H9 (cell line): ENCODE measurements at regions not wholly inside any gene's neighbourhood (a gene's known extent, or its start where the extent isn't known, plus 50 kb on each side); places are given as distances from the start of the nearest gene placed in this dataset.

Source experiments
- DNase-seq: peaks from one replicate; pipeline ENCODE4 v3.0.0-alpha.2; 2017
- H2AFZ ChIP-seq: one replicate; pipeline ENCODE4 v1.6.1; 2013; ENCODE audit warnings: mild to moderate bottlenecking, low read length, control low read depth, moderate library complexity
- H2AK5ac ChIP-seq: 2 replicates; pipeline ENCODE4 v1.6.1; 2013; ENCODE audit warnings: low read length, control low read depth, mixed read lengths; ENCODE audit not compliant: insufficient read length
- H2BK120ac ChIP-seq: one replicate; pipeline ENCODE4 v1.6.1; 2013; ENCODE audit warnings: low read depth, mild to moderate bottlenecking, low read length, control low read depth, inconsistent platforms; ENCODE audit not compliant: poor library complexity, severe bottlenecking
- H2BK12ac ChIP-seq: 2 replicates; pipeline ENCODE4 v1.6.1; 2013; ENCODE audit warnings: low read length, control low read depth, mixed read lengths, low read depth; ENCODE audit not compliant: insufficient read length
- H2BK15ac ChIP-seq: 2 replicates; pipeline ENCODE4 v1.6.1; 2013; ENCODE audit warnings: low read depth, low read length, control low read depth
- H2BK20ac ChIP-seq: one replicate; pipeline ENCODE4 v1.6.1; 2013; ENCODE audit warnings: low read depth, mild to moderate bottlenecking, low read length, control low read depth, inconsistent platforms; ENCODE audit not compliant: poor library complexity, severe bottlenecking
- H2BK5ac ChIP-seq: 2 replicates; pipeline ENCODE4 v1.6.1; 2013; ENCODE audit warnings: low read length, control low read depth, mixed read lengths; ENCODE audit not compliant: insufficient read length
- H3K14ac ChIP-seq: 2 replicates; pipeline ENCODE4 v1.6.1; 2013; ENCODE audit warnings: low read length, control low read depth; ENCODE audit not compliant: insufficient read depth
- H3K18ac ChIP-seq: 2 replicates; pipeline ENCODE4 v1.6.1; 2013; ENCODE audit warnings: low read depth, mild to moderate bottlenecking, mixed read lengths, low read length, control low read depth; ENCODE audit not compliant: insufficient read length
- H3K23ac ChIP-seq: 2 replicates; pipeline ENCODE4 v1.6.1; 2013; ENCODE audit warnings: low read length, control low read depth, mixed read lengths, low read depth; ENCODE audit not compliant: insufficient read length
- H3K23me2 ChIP-seq: 2 replicates; pipeline ENCODE4 v1.6.1; 2013; ENCODE audit warnings: low read depth, mild to moderate bottlenecking, mixed read lengths, low read length, control low read depth; ENCODE audit not compliant: insufficient read length, poor library complexity, severe bottlenecking
- H3K27ac ChIP-seq: 2 replicates; pipeline ENCODE4 v1.5.1; 2013; ENCODE audit warnings: low read length, control low read depth, mixed read lengths, low read depth; ENCODE audit not compliant: insufficient read length
- H3K27me3 ChIP-seq: 2 replicates; pipeline ENCODE4 v1.6.1; 2013; ENCODE audit warnings: low read length, control low read depth, inconsistent platforms; ENCODE audit not compliant: insufficient read depth
- H3K4ac ChIP-seq: 2 replicates; pipeline ENCODE4 v1.6.1; 2013; ENCODE audit warnings: low read depth, mild to moderate bottlenecking, control low read depth, inconsistent platforms, low read length, moderate library complexity
- H3K4me1 ChIP-seq: 2 replicates; pipeline ENCODE4 v1.6.1; 2013; ENCODE audit warnings: low read length, control low read depth, inconsistent platforms; ENCODE audit not compliant: insufficient read depth
- H3K4me2 ChIP-seq: 2 replicates; pipeline ENCODE4 v1.6.1; 2013; ENCODE audit warnings: low read length, control low read depth, mixed read lengths; ENCODE audit not compliant: insufficient read length, insufficient read depth
- H3K56ac ChIP-seq: 2 replicates; pipeline ENCODE4 v1.6.1; 2013; ENCODE audit warnings: low read depth, mild to moderate bottlenecking, mixed read lengths, low read length, control low read depth; ENCODE audit not compliant: insufficient read length
- H3K79me1 ChIP-seq: 2 replicates; pipeline ENCODE4 v1.6.1; 2013; ENCODE audit warnings: low read depth, mild to moderate bottlenecking, moderate library complexity, low read length, control low read depth, inconsistent platforms; ENCODE audit not compliant: insufficient read depth, poor library complexity, severe bottlenecking
- H3K79me2 ChIP-seq: 2 replicates; pipeline ENCODE4 v1.6.1; 2013; ENCODE audit warnings: low read length, control low read depth, inconsistent platforms; ENCODE audit not compliant: insufficient read depth
- H3K9ac ChIP-seq: 2 replicates; pipeline ENCODE4 v1.6.1; 2013; ENCODE audit warnings: low read length, control low read depth, mixed read lengths; ENCODE audit not compliant: insufficient read length; ENCODE audit errors: extremely low read depth
- H3K9me3 ChIP-seq: one replicate; pipeline ENCODE4 v1.6.1; 2013; ENCODE audit warnings: low read depth, low read length, inconsistent platforms; ENCODE audit not compliant: control insufficient read depth
- H3T11ph ChIP-seq: one replicate; pipeline ENCODE4 v1.6.1; 2013; ENCODE audit warnings: mild to moderate bottlenecking, low read length, control low read depth, inconsistent platforms
- H4K20me1 ChIP-seq: one replicate; pipeline ENCODE4 v1.6.1; 2013; ENCODE audit not compliant: control insufficient read depth, insufficient read length, insufficient read depth
- H4K5ac ChIP-seq: 2 replicates; pipeline ENCODE4 v1.6.1; 2013; ENCODE audit warnings: low read depth, mild to moderate bottlenecking, mixed read lengths, low read length, control low read depth; ENCODE audit not compliant: insufficient read length
- H4K8ac ChIP-seq: replicated peaks from 2 replicates; pipeline ENCODE4 v1.6.1; 2013; ENCODE audit warnings: low read length, control low read depth, mixed read lengths, low read depth; ENCODE audit not compliant: insufficient read length
- H4K91ac ChIP-seq: 2 replicates; pipeline ENCODE4 v1.6.1; 2013; ENCODE audit warnings: low read depth, mild to moderate bottlenecking, moderate library complexity, mixed read lengths, low read length, control low read depth; ENCODE audit not compliant: insufficient read length
- H3K27ac Mint-ChIP-seq, 3 experiments: 2 replicates in 2 of 3; 3 replicates in 1 of 3; pipeline ENCODE4 v1.8.0; 2020 to 2021; ENCODE audit warnings: mixed read lengths in 3 of 3, mild to moderate bottlenecking in 1 of 3, moderate library complexity in 1 of 3
- H3K27me3 Mint-ChIP-seq: 2 replicates; pipeline ENCODE4 v1.8.0; 2021; ENCODE audit warnings: low read depth, mild to moderate bottlenecking, moderate library complexity, mixed read lengths
- H3K36me3 Mint-ChIP-seq, 3 experiments: 2 replicates in 2 of 3; 3 replicates in 1 of 3; pipeline ENCODE4 v1.8.0; 2020 to 2021; ENCODE audit warnings: low read depth in 3 of 3, mixed read lengths in 3 of 3; ENCODE audit not compliant: insufficient read depth in 1 of 3
- H3K4me1 Mint-ChIP-seq, 2 experiments: 2 replicates each; pipeline ENCODE4 v1.8.0; 2020; ENCODE audit warnings: mixed read lengths in 2 of 2
- H3K4me3 Mint-ChIP-seq, 2 experiments: 2 replicates in 1 of 2; 3 replicates in 1 of 2; pipeline ENCODE4 v1.8.0; 2020 to 2021; ENCODE audit warnings: mild to moderate bottlenecking in 2 of 2, mixed read lengths in 2 of 2, moderate library complexity in 1 of 2
- H3K9me3 Mint-ChIP-seq, 2 experiments: 2 replicates in 1 of 2; 3 replicates in 1 of 2; pipeline ENCODE4 v1.8.0; 2020; ENCODE audit warnings: mild to moderate bottlenecking in 2 of 2, mixed read lengths in 2 of 2, moderate library complexity in 1 of 2
- CTCF ChIP-seq: fragments of 200-600 bp; sonication (generic); conservative IDR thresholded peaks from 3 replicates; pipeline ENCODE4 v1.8.0; 2021; ENCODE audit warnings: antibody characterized with exemption, mild to moderate bottlenecking
- WGBS: extraction: QIAGEN DNeasy Blood & Tissue Kit; methylation state at CpG from one replicate; pipeline ENCODE4 v1.1.7; 2013; ENCODE audit warnings: missing lambda C conversion rate, low lambda C conversion rate, mixed read lengths; ENCODE audit not compliant: insufficient read length; ENCODE audit errors: extremely low coverage; 5-methylcytosine and 5-hydroxymethylcytosine counted together

- no CpG with 5 or more reads among the region's 2 CpGs for WGBS
- H3K23me2 ChIP-seq = no peaks in the 10 kb centered on the region
- H3K9me3 Mint-ChIP-seq = peaks cover 35 to 46% of the 10 kb centered on the region in 2 experiments
- H4K8ac ChIP-seq = no peak overlapping the region
- no peak overlapping the region for H2BK12ac ChIP-seq
- H2BK120ac ChIP-seq = no peak overlapping the region
- no peaks in the 10 kb centered on the region; the same call in 1 of the 2 replicates for H3K4me1 ChIP-seq
- no peak overlapping the region for H4K91ac ChIP-seq
- no peak overlapping the region for H3K27ac ChIP-seq
- H3K9me3 ChIP-seq = peaks cover 11% of the 10 kb centered on the region
- no peak overlapping the region for H3K18ac ChIP-seq
- peaks cover 6 to 17% (median 16%) of the 10 kb centered on the region in 3 experiments; a peak in 6 of 7 replicates for H3K36me3 Mint-ChIP-seq
- H3K27me3 ChIP-seq = no peaks in the 10 kb centered on the region
- H2BK20ac ChIP-seq = no peak overlapping the region
- H3K4me2 ChIP-seq = no peak overlapping the region
- H3K79me2 ChIP-seq = no peaks in the 10 kb centered on the region
- no peaks in the 10 kb centered on the region for H3K79me1 ChIP-seq
- H3K27ac Mint-ChIP-seq = no peak overlapping the region
- H4K5ac ChIP-seq = no peak overlapping the region
- no peak overlapping the region for H2BK5ac ChIP-seq
- H2AK5ac ChIP-seq = no peak overlapping the region
- no peak overlapping the region for H2BK15ac ChIP-seq
- H3T11ph ChIP-seq = no peak overlapping the region
- no peaks in the 10 kb centered on the region for H3K27me3 Mint-ChIP-seq
- no peak overlapping the region for H3K23ac ChIP-seq
- TF ChIP-seq CTCF = no peak
- H3K4ac ChIP-seq = no peak overlapping the region
- H4K20me1 ChIP-seq = no peaks in the 10 kb centered on the region
- no peak overlapping the region for H3K9ac ChIP-seq
- H3K4me1 Mint-ChIP-seq = peaks cover 16 to 38% of the 10 kb centered on the region in 2 experiments
- DNase-seq = no peak
- no peak overlapping the region for H3K56ac ChIP-seq
- H2AFZ ChIP-seq = no peak overlapping the region
- H3K4me3 Mint-ChIP-seq = no peak overlapping the region
- no peak overlapping the region for H3K14ac ChIP-seq
Measured at GRCh38 chrX:125786316-125786715, 379.8 kb downstream of the DCAF12L2 start.
